ENCODE measurements at regions not wholly inside any gene's neighbourhood (a gene's known extent, or its start where the extent isn't known, plus 50 kb on each side); places are given as distances from the start of the nearest gene placed in this dataset.
"Not testable (repeated sequence)": the region's sequence is repeated elsewhere in the genome, so short reads cannot be mapped to it uniquely, and the experiment has no call there.

GRCh38 chr7:51929818-51930217 lies 613.2 kb upstream of the COBL start:
- ChIA-PET POLR2A (no interaction called here), CTCF (no interaction called here)
- H3K4me1 ChIP-seq (ENCODE audit: control insufficient read depth in 2 of 2, insufficient read depth in 2 of 2, low read length in 2 of 2): no peaks in the 10 kb centered on the region
- H3K9me3 ChIP-seq (ENCODE audit: control insufficient read depth in 2 of 3, low read length in 3 of 3): no peaks in the 10 kb centered on the region
- intact Hi-C loops (cut with micrococcal nuclease): no loop called here
- ATAC-seq: no peak
- no peak overlapping the region for H3K27ac Mint-ChIP-seq
- no peak overlapping the region for H3K27ac ChIP-seq (ENCODE audit: low read depth, low read length)
- H3K4me3 Mint-ChIP-seq: no peak overlapping the region
- H3K27me3 Mint-ChIP-seq: no peaks in the 10 kb centered on the region
- no peaks in the 10 kb centered on the region for H3K36me3 Mint-ChIP-seq
- peaks cover 8 to 40% (median 14%) of the 10 kb centered on the region in 11 donors for H3K9me3 Mint-ChIP-seq
- H3K4me1 Mint-ChIP-seq: no peaks in the 10 kb centered on the region
- no peaks in the 10 kb centered on the region for H3K27me3 ChIP-seq (ENCODE audit: control insufficient read depth in 2 of 2, insufficient read depth in 2 of 2, low read length in 2 of 2)
- H3K36me3 ChIP-seq (ENCODE audit: control insufficient read depth in 2 of 3, insufficient read depth in 3 of 3, low read length in 3 of 3): no peaks in the 10 kb centered on the region
- no peak overlapping the region for H3K4me3 ChIP-seq (ENCODE audit: low read length)
- DNase-seq: no peak

GRCh38 chr7:51927738-51928137 lies 611.1 kb upstream of the COBL start:
- peaks cover 8 to 33% (median 19%) of the 10 kb centered on the region in 11 donors for H3K9me3 Mint-ChIP-seq
- POLR2A ChIA-PET: no interaction called here

GRCh38 chr7:51918581-51918980 lies 602.0 kb upstream of the COBL start:
- Histone ChIP-seq H3K27me3 (ENCODE audit: control insufficient read depth in 2 of 2, insufficient read depth in 2 of 2, low read length in 2 of 2) (no peaks in the 10 kb centered on the region), H3K4me3 (ENCODE audit: low read length) (no peak overlapping the region), H3K4me1 (ENCODE audit: control insufficient read depth in 2 of 2, insufficient read depth in 2 of 2, low read length in 2 of 2) (no peaks in the 10 kb centered on the region), H3K36me3 (ENCODE audit: control insufficient read depth in 2 of 3, insufficient read depth in 3 of 3, low read length in 3 of 3) (no peaks in the 10 kb centered on the region), H3K27ac (ENCODE audit: low read depth, low read length) (no peak overlapping the region), H3K9me3 (ENCODE audit: control insufficient read depth in 2 of 3, low read length in 3 of 3) (no peaks in the 10 kb centered on the region)
- H3K27ac Mint-ChIP-seq: no peak overlapping the region
- intact Hi-C loops (cut with micrococcal nuclease): no loop called here
- peaks cover 6 to 27% (median 13%) of the 10 kb centered on the region in 11 donors for H3K9me3 Mint-ChIP-seq
- no peaks in the 10 kb centered on the region for H3K27me3 Mint-ChIP-seq
- DNase-seq (no peak), ATAC-seq (no peak)
- no peaks in the 10 kb centered on the region for H3K4me1 Mint-ChIP-seq
- POLR2A ChIA-PET: no interaction called here
- H3K4me3 Mint-ChIP-seq: no peak overlapping the region
- H3K36me3 Mint-ChIP-seq: peaks cover 0 to 4% (median 0%) of the 10 kb centered on the region in 5 donors
- CTCF ChIA-PET: no interaction called here

More at GRCh38 chr7:51927738-51928137, 611.1 kb upstream of the COBL start:
- Histone ChIP-seq H3K27ac (ENCODE audit: low read depth, low read length) (no peak overlapping the region), H3K27me3 (ENCODE audit: control insufficient read depth in 2 of 2, insufficient read depth in 2 of 2, low read length in 2 of 2) (no peaks in the 10 kb centered on the region), H3K4me1 (ENCODE audit: control insufficient read depth in 2 of 2, insufficient read depth in 2 of 2, low read length in 2 of 2) (no peaks in the 10 kb centered on the region), H3K4me3 (ENCODE audit: low read length) (no peak overlapping the region), H3K36me3 (ENCODE audit: control insufficient read depth in 2 of 3, insufficient read depth in 3 of 3, low read length in 3 of 3) (no peaks in the 10 kb centered on the region), H3K9me3 (ENCODE audit: control insufficient read depth in 2 of 3, low read length in 3 of 3) (no peaks in the 10 kb centered on the region)
- DNase-seq (no peak), ATAC-seq (no peak)
- Mint-ChIP-seq H3K4me3 (no peak overlapping the region), H3K27me3 (no peaks in the 10 kb centered on the region), H3K36me3 (no peaks in the 10 kb centered on the region), H3K27ac (no peak overlapping the region), H3K4me1 (no peaks in the 10 kb centered on the region)
- intact Hi-C loops (cut with micrococcal nuclease): no loop called here
- CTCF ChIA-PET: no interaction called here

- Mint-ChIP-seq H3K4me1 (no peaks in the 10 kb centered on the region), H3K4me3 (no peak overlapping the region), H3K27ac (no peak overlapping the region), H3K9me3 (peaks cover 0 to 27% (median 8%) of the 10 kb centered on the region in 11 donors), H3K27me3 (no peaks in the 10 kb centered on the region), H3K36me3 (no peaks in the 10 kb centered on the region)
- H3K27me3 ChIP-seq (ENCODE audit: control insufficient read depth in 2 of 2, insufficient read depth in 2 of 2, low read length in 2 of 2): no peaks in the 10 kb centered on the region
- intact Hi-C loops (cut with micrococcal nuclease): no loop called here
- ATAC-seq (no peak), DNase-seq (no peak)
- ChIA-PET POLR2A (no interaction called here), CTCF (no interaction called here)
- H3K4me3 ChIP-seq (ENCODE audit: low read length): no peak overlapping the region
- no peaks in the 10 kb centered on the region for H3K4me1 ChIP-seq (ENCODE audit: control insufficient read depth in 2 of 2, insufficient read depth in 2 of 2, low read length in 2 of 2)
- peaks cover 0 to 6% (median 0%) of the 10 kb centered on the region in 3 experiments for H3K9me3 ChIP-seq (ENCODE audit: control insufficient read depth in 2 of 3, low read length in 3 of 3)
- no peaks in the 10 kb centered on the region for H3K36me3 ChIP-seq (ENCODE audit: control insufficient read depth in 2 of 3, insufficient read depth in 3 of 3, low read length in 3 of 3)
- no peak overlapping the region for H3K27ac ChIP-seq (ENCODE audit: low read depth, low read length)
Measured at GRCh38 chr7:51901489-51901840, 584.9 kb upstream of the COBL start.

GRCh38 chr7:51900755-51901488 lies 584.3 kb upstream of the COBL start:
- H3K9me3 Mint-ChIP-seq: peaks cover 0 to 30% (median 9%) of the 10 kb centered on the region in 11 donors
- H3K4me3 ChIP-seq (ENCODE audit: low read length); ATAC-seq; H3K36me3 ChIP-seq (ENCODE audit: control insufficient read depth in 2 of 3, insufficient read depth in 3 of 3, low read length in 3 of 3); DNase-seq; H3K4me3 Mint-ChIP-seq; POLR2A ChIA-PET; H3K36me3 Mint-ChIP-seq; H3K27ac Mint-ChIP-seq; H3K27ac ChIP-seq (ENCODE audit: low read depth, low read length); H3K27me3 ChIP-seq (ENCODE audit: control insufficient read depth in 2 of 2, insufficient read depth in 2 of 2, low read length in 2 of 2); intact Hi-C loops (cut with micrococcal nuclease); H3K4me1 ChIP-seq (ENCODE audit: control insufficient read depth in 2 of 2, insufficient read depth in 2 of 2, low read length in 2 of 2); CTCF ChIA-PET; H3K4me1 Mint-ChIP-seq; H3K27me3 Mint-ChIP-seq; H3K9me3 ChIP-seq (ENCODE audit: control insufficient read depth in 2 of 3, low read length in 3 of 3): not testable (repeated sequence)

- no peak overlapping the region for H3K4me3 ChIP-seq (ENCODE audit: low read length)
- Mint-ChIP-seq H3K9me3 (peaks cover 0 to 30% (median 9%) of the 10 kb centered on the region in 11 donors), H3K4me1 (no peaks in the 10 kb centered on the region), H3K4me3 (no peak overlapping the region), H3K27ac (no peak overlapping the region), H3K27me3 (no peaks in the 10 kb centered on the region), H3K36me3 (no peaks in the 10 kb centered on the region)
- no peaks in the 10 kb centered on the region for H3K4me1 ChIP-seq (ENCODE audit: control insufficient read depth in 2 of 2, insufficient read depth in 2 of 2, low read length in 2 of 2)
- ChIA-PET POLR2A (no interaction called here), CTCF (no interaction called here)
- H3K9me3 ChIP-seq (ENCODE audit: control insufficient read depth in 2 of 3, low read length in 3 of 3): peaks cover 0 to 6% (median 0%) of the 10 kb centered on the region in 3 experiments
- ATAC-seq: no peak
- intact Hi-C loops (cut with micrococcal nuclease): no loop called here
- no peaks in the 10 kb centered on the region for H3K36me3 ChIP-seq (ENCODE audit: control insufficient read depth in 2 of 3, insufficient read depth in 3 of 3, low read length in 3 of 3)
- no peak overlapping the region for H3K27ac ChIP-seq (ENCODE audit: low read depth, low read length)
- no peak for DNase-seq
- H3K27me3 ChIP-seq (ENCODE audit: control insufficient read depth in 2 of 2, insufficient read depth in 2 of 2, low read length in 2 of 2): no peaks in the 10 kb centered on the region
Measured at GRCh38 chr7:51899611-51900010, 583.0 kb upstream of the COBL start.

GRCh38 chr7:51882412-51882811 lies 565.8 kb upstream of the COBL start:
- H3K27me3 ChIP-seq (ENCODE audit: control insufficient read depth in 2 of 2, insufficient read depth in 2 of 2, low read length in 2 of 2): no peaks in the 10 kb centered on the region
- no peaks in the 10 kb centered on the region for H3K36me3 ChIP-seq (ENCODE audit: control insufficient read depth in 2 of 3, insufficient read depth in 3 of 3, low read length in 3 of 3)
- ChIA-PET POLR2A (no interaction called here), CTCF (no interaction called here)
- H3K4me3 ChIP-seq (ENCODE audit: low read length): no peak overlapping the region
- H3K9me3 ChIP-seq (ENCODE audit: control insufficient read depth in 2 of 3, low read length in 3 of 3): no peaks in the 10 kb centered on the region
- Mint-ChIP-seq H3K4me1 (no peaks in the 10 kb centered on the region), H3K27ac (no peak overlapping the region), H3K36me3 (no peaks in the 10 kb centered on the region), H3K27me3 (peaks cover 0 to 5% (median 0%) of the 10 kb centered on the region in 5 donors), H3K4me3 (no peak overlapping the region), H3K9me3 (peaks cover 0 to 10% (median 5%) of the 10 kb centered on the region in 11 donors)
- intact Hi-C loops (cut with micrococcal nuclease): no loop called here
- ATAC-seq (no peak), DNase-seq (no peak)
- no peak overlapping the region for H3K27ac ChIP-seq (ENCODE audit: low read depth, low read length)
- H3K4me1 ChIP-seq (ENCODE audit: control insufficient read depth in 2 of 2, insufficient read depth in 2 of 2, low read length in 2 of 2): no peaks in the 10 kb centered on the region
